ENCODE measurements at regions not wholly inside any gene's neighbourhood (a gene's known extent, or its start where the extent isn't known, plus 50 kb on each side); places are given as distances from the start of the nearest gene placed in this dataset.
"Not testable (repeated sequence)": the region's sequence is repeated elsewhere in the genome, so short reads cannot be mapped to it uniquely, and the experiment has no call there.

DNA sequence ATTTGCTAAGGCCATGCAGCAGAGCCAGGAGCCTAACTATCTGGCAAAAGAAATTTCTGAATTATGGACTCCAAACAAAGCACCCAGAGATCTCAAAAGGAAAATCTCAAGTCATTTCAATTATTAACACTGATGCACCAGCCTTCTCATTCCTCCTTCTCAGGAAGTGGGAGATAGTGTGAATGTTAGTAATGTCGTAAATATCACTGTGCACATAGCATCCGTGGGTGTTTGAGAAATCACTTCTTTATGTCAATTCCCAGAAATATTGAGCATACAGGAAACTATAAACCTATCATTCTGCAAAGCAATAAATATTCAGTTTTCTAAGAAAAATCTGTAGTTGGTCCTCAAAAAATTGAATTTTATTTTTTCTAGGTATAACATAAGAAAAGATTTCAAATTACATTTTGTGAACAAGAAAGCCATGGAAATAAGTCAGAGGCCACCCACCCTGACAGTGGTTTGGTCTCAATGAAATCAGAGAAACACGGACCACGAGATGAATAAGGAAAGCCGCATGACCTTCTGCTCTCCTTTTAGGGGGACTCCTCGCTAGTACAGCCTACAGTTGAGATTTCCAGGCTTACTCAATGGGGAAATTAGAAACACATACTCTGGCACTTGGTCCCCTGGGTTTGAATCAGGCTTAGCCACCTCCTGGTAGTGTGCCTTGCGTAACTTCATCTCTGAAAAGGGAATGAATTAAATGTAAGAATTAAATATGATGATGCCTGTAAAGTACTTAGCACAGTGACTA is 120.6 kb downstream of the DIRAS2 start:
- no peaks in the 10 kb centered on the region for H3K36me3 ChIP-seq
- peaks cover 43% of the 10 kb centered on the region for H3K27me3 ChIP-seq
- H3K4me3 ChIP-seq (ENCODE audit: low read depth in 1 of 2, low read length in 1 of 2): no peak overlapping the region
- no peaks in the 10 kb centered on the region for H3K9me3 ChIP-seq
- TF ChIP-seq CTCF (IDR thresholded peaks at IDR 0.05): no peak
- no peaks in the 10 kb centered on the region for H3K4me1 ChIP-seq (ENCODE audit: control insufficient read depth in 1 of 2, insufficient read depth in 1 of 2, low read depth in 1 of 2, low read length in 1 of 2)
- no peak overlapping the region for H3K27ac ChIP-seq

DNA sequence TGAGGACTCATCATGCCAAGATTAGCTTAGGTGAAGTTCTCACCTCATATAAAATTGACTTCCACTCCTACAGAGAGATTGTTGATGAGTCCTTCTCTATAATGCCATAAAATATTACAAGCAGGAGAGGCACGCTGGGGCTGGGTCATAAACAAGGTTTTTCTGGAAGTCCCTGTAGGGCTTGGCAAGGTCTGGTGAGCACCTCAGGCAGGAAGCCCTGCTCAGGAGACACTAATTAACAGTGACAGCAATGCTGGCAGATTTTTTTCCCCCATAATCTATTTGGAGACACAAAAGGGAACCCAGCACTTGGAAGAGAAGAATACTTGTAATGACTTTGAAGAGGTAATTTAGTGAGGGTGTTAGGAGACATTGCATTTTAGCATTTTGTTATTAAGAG is 118.7 kb downstream of the DIRAS2 start:
- no peak overlapping the region for H3K27ac ChIP-seq
- no peak for TF ChIP-seq CTCF (IDR thresholded peaks at IDR 0.05)
- H3K4me3 ChIP-seq (ENCODE audit: low read depth in 1 of 2, low read length in 1 of 2): no peak overlapping the region
- H3K36me3 ChIP-seq: no peaks in the 10 kb centered on the region
- no peaks in the 10 kb centered on the region for H3K4me1 ChIP-seq (ENCODE audit: control insufficient read depth in 1 of 2, insufficient read depth in 1 of 2, low read depth in 1 of 2, low read length in 1 of 2)
- no peaks in the 10 kb centered on the region for H3K9me3 ChIP-seq
- H3K27me3 ChIP-seq: peaks cover 53% of the 10 kb centered on the region

- Histone ChIP-seq H3K4me3 (ENCODE audit: low read depth in 1 of 2, low read length in 1 of 2) (no peak overlapping the region), H3K36me3 (no peaks in the 10 kb centered on the region), H3K27ac (no peak overlapping the region), H3K4me1 (ENCODE audit: control insufficient read depth in 1 of 2, insufficient read depth in 1 of 2, low read depth in 1 of 2, low read length in 1 of 2) (no peaks in the 10 kb centered on the region), H3K27me3 (peaks cover 66% of the 10 kb centered on the region), H3K9me3 (no peaks in the 10 kb centered on the region)
- TF ChIP-seq CTCF (IDR thresholded peaks at IDR 0.05): no peak
Measured at GRCh38 chr9:90526386-90526785, 116.2 kb downstream of the DIRAS2 start.

DNA sequence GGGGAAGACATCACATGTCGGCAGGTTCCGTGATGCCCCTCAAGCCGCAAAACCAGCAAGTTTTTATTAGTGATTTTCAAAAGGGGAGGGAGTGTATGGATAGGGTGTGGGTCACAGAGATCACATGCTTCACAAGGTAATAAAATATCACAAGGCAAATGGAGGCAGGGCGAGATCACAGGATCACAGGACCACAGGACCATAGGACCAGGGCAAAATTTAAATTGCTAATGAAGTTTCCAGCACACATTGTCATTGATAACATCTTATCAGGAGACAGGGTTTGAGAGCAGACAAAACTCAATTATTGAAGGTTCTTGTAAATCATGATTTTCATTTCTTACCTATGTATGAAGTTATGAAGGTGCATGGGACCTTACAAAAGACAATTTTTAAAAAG is 106.5 kb downstream of the DIRAS2 start:
- not testable (repeated sequence) for H3K9me3 ChIP-seq; H3K4me1 ChIP-seq (ENCODE audit: control insufficient read depth in 1 of 2, insufficient read depth in 1 of 2, low read depth in 1 of 2, low read length in 1 of 2); H3K27ac ChIP-seq; H3K4me3 ChIP-seq (ENCODE audit: low read depth in 1 of 2, low read length in 1 of 2); H3K36me3 ChIP-seq
- H3K27me3 ChIP-seq: peaks cover 76% of the 10 kb centered on the region

DNA sequence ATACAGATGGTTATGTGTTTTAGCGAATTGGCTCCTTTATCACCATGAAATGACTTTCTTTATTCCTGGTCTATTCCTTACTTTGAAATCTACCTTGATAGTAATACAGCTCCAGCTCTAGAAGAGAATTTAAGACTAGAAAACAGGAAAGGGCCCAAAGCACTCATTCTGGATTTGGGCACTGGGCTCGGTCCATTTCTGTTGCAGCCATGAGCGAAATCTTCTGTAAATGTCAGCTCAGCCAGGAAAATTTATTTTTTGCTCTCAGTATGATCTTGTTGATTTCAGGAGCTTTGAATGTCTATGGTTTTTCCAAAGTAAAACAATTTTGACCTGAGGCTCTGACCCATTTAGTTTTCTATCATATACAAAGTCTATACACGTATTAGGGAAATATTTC is 104.1 kb downstream of the DIRAS2 start:
- no peak for TF ChIP-seq CTCF (IDR thresholded peaks at IDR 0.05)
- H3K4me1 ChIP-seq (ENCODE audit: control insufficient read depth in 1 of 2, insufficient read depth in 1 of 2, low read depth in 1 of 2, low read length in 1 of 2): no peaks in the 10 kb centered on the region
- H3K36me3 ChIP-seq: no peaks in the 10 kb centered on the region
- no peak overlapping the region for H3K27ac ChIP-seq
- H3K9me3 ChIP-seq: no peaks in the 10 kb centered on the region
- peaks cover 65% of the 10 kb centered on the region for H3K27me3 ChIP-seq
- H3K4me3 ChIP-seq (ENCODE audit: low read depth in 1 of 2, low read length in 1 of 2): no peak overlapping the region

DNA sequence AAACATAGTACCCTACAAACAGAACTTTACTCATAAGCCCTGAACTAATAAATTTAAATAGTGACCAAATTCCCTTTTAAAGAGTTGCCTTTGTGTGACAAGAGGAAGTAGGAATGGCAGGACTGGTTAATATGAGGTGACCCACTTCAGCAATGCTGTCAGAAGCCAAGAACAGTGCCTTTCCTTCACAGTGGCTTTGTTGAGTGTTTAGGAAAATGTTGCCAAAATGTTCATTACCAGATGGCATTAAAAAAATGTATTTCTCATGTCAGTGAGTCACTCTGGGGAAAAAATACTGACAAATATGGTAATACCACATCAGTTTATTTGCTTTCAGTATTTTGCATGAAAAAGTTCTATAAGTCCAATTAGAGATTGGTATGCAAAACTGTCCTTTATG is 103.3 kb downstream of the DIRAS2 start:
- Histone ChIP-seq H3K4me3 (ENCODE audit: low read depth in 1 of 2, low read length in 1 of 2) (no peak overlapping the region), H3K27me3 (peaks cover 60% of the 10 kb centered on the region), H3K36me3 (no peaks in the 10 kb centered on the region), H3K9me3 (no peaks in the 10 kb centered on the region), H3K4me1 (ENCODE audit: control insufficient read depth in 1 of 2, insufficient read depth in 1 of 2, low read depth in 1 of 2, low read length in 1 of 2) (no peaks in the 10 kb centered on the region), H3K27ac (no peak overlapping the region)
- no peak for TF ChIP-seq CTCF (IDR thresholded peaks at IDR 0.05)

Measured in neutrophil (primary cell).